Panc1 (cell line): ENCODE measurements at regions not wholly inside any gene's neighbourhood (a gene's known extent, or its start where the extent isn't known, plus 50 kb on each side); places are given as distances from the start of the nearest gene placed in this dataset.

ENCODE experiments used
- ATAC-seq: fragments of 200-7000 bp; cut with Tn5 transposase; 2 replicates; pipeline ENCODE4 v1.9.1; 2020; ENCODE audit warnings: mild to moderate bottlenecking, moderate library complexity
- BruUV-seq: library from RNA; stranded (reverse); fragments of 400-500 nt; replicated peaks from 2 replicates; lab custom pipeline; 2021; lab: Mats Ljungman, UMichigan
- CTCF ChIA-PET: fragments of 300-600 bp; sonication (Branson Sonifier 250); formaldehyde crosslinking; loops from one replicate; lab custom pipeline; 2022; ENCODE audit warnings: antibody characterized with exemption; lab: Charles Lee
- POLR2A ChIA-PET: fragments of 300-600 bp; sonication (Branson Sonifier 250); formaldehyde crosslinking; loops from one replicate; lab custom pipeline; 2022; ENCODE audit warnings: antibody characterized with exemption; lab: Charles Lee
- DNase-seq: peaks from one replicate; pipeline ENCODE4 v3.0.0-alpha.2; 2010; ENCODE audit warnings: low read depth, low spot score
- H3K27ac ChIP-seq: 2 replicates; pipeline ENCODE4 v1.5.1; 2011; ENCODE audit warnings: mild to moderate bottlenecking, low read length, inconsistent platforms
- H3K27me3 ChIP-seq: fragments of 200-500 bp; sonication (Bioruptor generic); 2 replicates; pipeline ENCODE4 v1.6.0; 2014; ENCODE audit warnings: low read length, inconsistent platforms; ENCODE audit not compliant: control insufficient read depth, insufficient read depth
- H3K36me3 ChIP-seq: fragments of 200-500 bp; sonication (Bioruptor generic); 2 replicates; pipeline ENCODE4 v1.5.1; 2014; ENCODE audit warnings: inconsistent platforms, mild to moderate bottlenecking, low read length, moderate library complexity; ENCODE audit not compliant: control insufficient read depth, insufficient read depth
- H3K4me1 ChIP-seq: 2 replicates; pipeline ENCODE4 v1.5.1; 2011; ENCODE audit warnings: inconsistent platforms, mild to moderate bottlenecking, low read length, moderate library complexity; ENCODE audit not compliant: control insufficient read depth, insufficient read depth
- H3K4me3 ChIP-seq, 2 experiments: 2 replicates each; pipeline ENCODE4 v1.5.1; 2011 to 2012; ENCODE audit warnings: low read depth in 2 of 2, low read length in 2 of 2, mild to moderate bottlenecking in 2 of 2, inconsistent platforms in 1 of 2, moderate library complexity in 1 of 2
- H3K9me3 ChIP-seq: fragments of 200-500 bp; sonication (Bioruptor generic); 2 replicates; pipeline ENCODE4 v1.5.1; 2014; ENCODE audit warnings: low read depth, mild to moderate bottlenecking, inconsistent platforms, low read length, moderate library complexity; ENCODE audit not compliant: control insufficient read depth, insufficient read depth
- CTCF ChIP-seq: fragments of 450-650 bp; IDR thresholded peaks from 2 replicates; pipeline ENCODE4 v1.5.1; 2017; ENCODE audit warnings: mild to moderate bottlenecking
- POLR2AphosphoS5 ChIP-seq: IDR thresholded peaks from 2 replicates; pipeline ENCODE4 v1.6.1; 2012; ENCODE audit warnings: mild to moderate bottlenecking, low read depth, low read length, moderate library complexity
- REST ChIP-seq, 2 experiments: IDR thresholded peaks; 2 replicates each; pipeline ENCODE4 v1.6.1; 2011 to 2012; ENCODE audit warnings: low read depth in 2 of 2, control low read depth in 1 of 2, low read length in 1 of 2, mild to moderate bottlenecking in 1 of 2, moderate library complexity in 1 of 2; ENCODE audit not compliant: insufficient read depth in 1 of 2
- SIN3A ChIP-seq: IDR thresholded peaks from 2 replicates; pipeline ENCODE4 v1.6.1; 2012; ENCODE audit warnings: low read depth, mild to moderate bottlenecking, low read length, moderate library complexity, borderline replicate concordance; ENCODE audit not compliant: insufficient read depth
- TCF7L2 ChIP-seq: IDR thresholded peaks from 2 replicates; pipeline ENCODE4 v1.6.1; 2011; ENCODE audit warnings: mild to moderate bottlenecking, low read depth, low read length, inconsistent platforms
- in situ Hi-C: cut with HindIII; loops from 2 replicates; pipeline ENCODE4 v1.10.0; 2016; ENCODE audit warnings: low sequenced_read_pairs, low pct_unique_long_range_greater_than_20kb
- intact Hi-C: fragments of 100-400 bp; cut with micrococcal nuclease; formaldehyde crosslinking; loops from one replicate; pipeline ENCODE4 v1.10.0; 2022; ENCODE audit not compliant: unreplicated experiment

GRCh38 chr4:15327311-15328298 lies 100.2 kb upstream of the C1QTNF7 start:
- in situ Hi-C loops (no loop called here), intact Hi-C loops (loop anchor here (10.0 kb wide), 1 partner anchor 47 kb away; no protein-coding TSS in a partner anchor)
- Histone ChIP-seq H3K27ac (no peak overlapping the region), H3K36me3 (no peaks in the 10 kb centered on the region), H3K27me3 (no peaks in the 10 kb centered on the region), H3K9me3 (no peaks in the 10 kb centered on the region), H3K4me3 (no peak overlapping the region), H3K4me1 (no peaks in the 10 kb centered on the region)
- ChIA-PET POLR2A (no interaction called here), CTCF (no interaction called here)
- no peak for DNase-seq
- no peak for ATAC-seq
- BruUV-seq = no TSS peak
- TF ChIP-seq POLR2AphosphoS5 (no peak), CTCF (no peak), REST (IDR thresholded peaks at IDR 0.05; ENCODE audit: insufficient read depth in 1 of 2, low read depth in 2 of 2, low read length in 1 of 2) (no peak), SIN3A (no peak), TCF7L2 (no peak)

DNA sequence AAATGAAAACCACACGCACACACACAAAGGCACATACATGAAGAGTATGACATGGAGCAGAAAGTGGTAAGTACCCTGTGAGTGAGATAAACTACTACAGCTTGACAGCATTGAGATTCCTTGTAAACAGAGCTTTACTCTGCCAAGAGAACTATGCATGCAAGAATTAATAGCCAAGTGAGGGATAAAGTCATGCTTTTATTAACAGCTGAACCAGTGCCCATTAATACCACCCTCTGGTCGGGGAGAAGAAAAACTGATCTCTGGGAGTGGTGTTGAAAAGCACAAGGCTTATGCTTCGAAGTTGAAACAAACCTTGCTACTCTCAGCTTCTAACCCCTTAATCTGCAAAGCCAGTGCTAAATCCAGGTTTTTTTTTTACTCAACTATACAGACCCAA lies 95.9 kb upstream of the C1QTNF7 start:
- no TSS peak for BruUV-seq
- Histone ChIP-seq H3K4me3 (no peak overlapping the region), H3K9me3 (no peaks in the 10 kb centered on the region), H3K4me1 (no peaks in the 10 kb centered on the region), H3K36me3 (no peaks in the 10 kb centered on the region), H3K27ac (no peak overlapping the region), H3K27me3 (no peaks in the 10 kb centered on the region)
- POLR2A ChIA-PET = no interaction called here
- CTCF ChIA-PET = no interaction called here
- TF ChIP-seq REST (IDR thresholded peaks at IDR 0.05; ENCODE audit: insufficient read depth in 1 of 2, low read depth in 2 of 2, low read length in 1 of 2) = no peak
- DNase-seq (no peak), ATAC-seq (no peak)
- in situ Hi-C loops (no loop called here), intact Hi-C loops (no loop called here)
